ENCODE measurements at regions not wholly inside any gene's neighbourhood (a gene's known extent, or its start where the extent isn't known, plus 50 kb on each side); places are given as distances from the start of the nearest gene placed in this dataset.

DNA sequence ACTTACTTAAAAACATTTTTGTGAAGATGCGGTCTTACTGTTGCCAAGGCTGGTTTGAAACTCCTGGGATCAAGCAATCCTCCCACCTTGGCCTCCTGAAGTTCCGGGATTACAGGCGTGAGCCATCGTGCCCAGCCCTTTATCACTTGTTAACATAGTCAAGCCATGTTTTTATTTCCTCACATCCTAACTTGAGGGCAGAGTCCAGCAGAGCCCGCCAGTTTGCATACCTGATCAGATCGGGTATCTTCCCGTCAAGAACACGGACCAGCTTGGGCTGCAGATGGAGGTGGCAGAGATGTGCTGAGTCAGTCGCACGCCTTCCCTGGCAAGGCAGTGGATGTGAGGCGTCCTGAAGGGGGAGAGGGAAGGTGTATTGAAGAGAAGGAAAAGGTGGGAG lies 447.3 kb upstream of the USP9Y start:
- intact Hi-C loops (cut with DNase I; ENCODE audit: low total_unique reads) = no loop called here
- WGBS, 2 donors = 73% methylated on average over 11 of the region's 11 CpGs; no CpG with 5 or more reads in 1 of the 2 donors
- TF ChIP-seq POLR2A (IDR thresholded peaks at IDR 0.05) = no peak
- TF ChIP-seq, protein P1, sequence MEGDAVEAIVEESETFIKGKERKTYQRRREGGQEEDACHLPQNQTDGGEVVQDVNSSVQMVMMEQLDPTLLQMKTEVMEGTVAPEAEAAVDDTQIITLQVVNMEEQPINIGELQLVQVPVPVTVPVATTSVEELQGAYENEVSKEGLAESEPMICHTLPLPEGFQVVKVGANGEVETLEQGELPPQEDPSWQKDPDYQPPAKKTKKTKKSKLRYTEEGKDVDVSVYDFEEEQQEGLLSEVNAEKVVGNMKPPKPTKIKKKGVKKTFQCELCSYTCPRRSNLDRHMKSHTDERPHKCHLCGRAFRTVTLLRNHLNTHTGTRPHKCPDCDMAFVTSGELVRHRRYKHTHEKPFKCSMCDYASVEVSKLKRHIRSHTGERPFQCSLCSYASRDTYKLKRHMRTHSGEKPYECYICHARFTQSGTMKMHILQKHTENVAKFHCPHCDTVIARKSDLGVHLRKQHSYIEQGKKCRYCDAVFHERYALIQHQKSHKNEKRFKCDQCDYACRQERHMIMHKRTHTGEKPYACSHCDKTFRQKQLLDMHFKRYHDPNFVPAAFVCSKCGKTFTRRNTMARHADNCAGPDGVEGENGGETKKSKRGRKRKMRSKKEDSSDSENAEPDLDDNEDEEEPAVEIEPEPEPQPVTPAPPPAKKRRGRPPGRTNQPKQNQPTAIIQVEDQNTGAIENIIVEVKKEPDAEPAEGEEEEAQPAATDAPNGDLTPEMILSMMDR (IDR thresholded peaks at IDR 0.05) = no peak
- DNase-seq (ENCODE audit: low spot score in 2 of 2) = no peak
- H3K4me3 ChIP-seq (ENCODE audit: low read depth, poor library complexity, severe bottlenecking) = no peak overlapping the region

DNA sequence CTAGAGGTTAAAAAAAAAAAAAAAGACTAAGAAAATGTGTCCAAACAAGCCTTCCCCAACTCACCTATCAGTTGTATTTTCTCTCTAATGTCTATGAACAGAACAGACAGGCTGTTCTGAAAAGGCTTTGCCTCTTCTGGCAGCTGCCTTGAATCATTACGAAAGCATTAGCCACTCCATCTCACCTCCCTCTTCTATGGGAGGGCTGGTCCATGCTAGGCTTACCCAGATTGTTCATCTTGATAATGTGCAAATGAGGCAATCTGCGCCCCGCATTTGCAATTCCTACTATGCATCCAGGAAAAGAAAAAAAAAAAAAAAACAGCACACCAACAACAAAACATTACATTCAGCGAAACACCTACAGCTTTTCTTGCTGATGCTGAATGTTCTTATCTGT lies 429.9 kb upstream of the USP9Y start:
- TF ChIP-seq POLR2A (IDR thresholded peaks at IDR 0.05) = no peak
- TF ChIP-seq, protein P1 (IDR thresholded peaks at IDR 0.05) = no peak
- no peak overlapping the region for H3K4me3 ChIP-seq (ENCODE audit: low read depth, poor library complexity, severe bottlenecking)
- no peak for DNase-seq (ENCODE audit: low spot score in 2 of 2)
- 52% methylated on average over 4 of the region's 4 CpGs; no CpG with 5 or more reads in 1 of the 2 donors for WGBS, 2 donors
- intact Hi-C loops (cut with DNase I; ENCODE audit: low total_unique reads) = no loop called here

DNA sequence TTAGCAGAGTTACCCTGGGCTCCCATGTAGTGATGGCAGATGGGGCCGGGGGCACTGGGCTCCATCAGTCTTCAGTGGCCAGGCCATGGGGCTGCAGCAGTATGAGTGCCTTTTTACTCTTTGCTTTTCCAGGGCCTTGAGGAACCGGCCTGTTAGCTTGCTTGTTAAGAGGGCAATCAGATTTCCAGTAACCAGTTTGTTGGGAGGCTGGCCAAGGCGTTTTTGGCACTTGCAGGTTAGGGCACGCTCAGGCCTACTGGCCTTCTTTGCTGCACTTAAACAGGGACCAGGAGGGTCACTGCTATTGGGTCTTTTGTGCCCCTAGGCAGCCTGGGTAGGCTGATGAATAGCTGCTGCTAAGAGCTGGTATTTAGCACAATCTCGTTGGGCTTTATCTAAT lies 415.4 kb upstream of the USP9Y start:
- DNase-seq (ENCODE audit: low spot score in 2 of 2) = no peak
- WGBS, 2 donors = 72% methylated on average over 5 of the region's 5 CpGs; no CpG with 5 or more reads in 1 of the 2 donors
- intact Hi-C loops (cut with DNase I; ENCODE audit: low total_unique reads) = no loop called here

DNA sequence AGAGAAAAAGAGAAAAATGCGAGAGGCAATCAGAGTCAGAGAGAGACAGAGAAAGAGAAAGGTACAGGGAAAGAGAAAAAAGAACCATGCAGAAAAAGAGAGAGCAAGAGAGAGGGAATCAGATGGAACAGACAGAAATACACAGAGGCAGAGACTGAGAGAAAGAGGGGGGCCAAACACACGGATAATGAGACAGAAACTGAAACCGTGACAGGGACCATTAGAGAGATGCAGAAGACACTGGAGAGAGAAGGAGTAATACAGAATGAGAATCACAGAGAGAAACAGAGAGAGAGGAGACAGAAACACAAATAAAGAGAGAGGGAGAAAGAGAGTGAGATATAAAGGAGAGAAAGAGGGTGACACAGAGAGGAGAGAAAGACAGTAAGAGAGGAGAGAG lies 412.1 kb upstream of the USP9Y start:
- 22% methylated on average over 3 of the region's 3 CpGs; no CpG with 5 or more reads in 1 of the 2 donors for WGBS, 2 donors
- intact Hi-C loops (cut with DNase I; ENCODE audit: low total_unique reads) = no loop called here
- TF ChIP-seq, protein P1 (IDR thresholded peaks at IDR 0.05) = no peak
- TF ChIP-seq POLR2A (IDR thresholded peaks at IDR 0.05) = no peak
- H3K4me3 ChIP-seq (ENCODE audit: low read depth, poor library complexity, severe bottlenecking) = no peak overlapping the region
- DNase-seq (ENCODE audit: low spot score in 2 of 2) = no peak

More for the DNA sequence above, 415.4 kb upstream of the USP9Y start:
- H3K4me3 ChIP-seq (ENCODE audit: low read depth, poor library complexity, severe bottlenecking) = no peak overlapping the region
- TF ChIP-seq, protein P1 (IDR thresholded peaks at IDR 0.05) = no peak
- TF ChIP-seq POLR2A (IDR thresholded peaks at IDR 0.05) = no peak

DNA sequence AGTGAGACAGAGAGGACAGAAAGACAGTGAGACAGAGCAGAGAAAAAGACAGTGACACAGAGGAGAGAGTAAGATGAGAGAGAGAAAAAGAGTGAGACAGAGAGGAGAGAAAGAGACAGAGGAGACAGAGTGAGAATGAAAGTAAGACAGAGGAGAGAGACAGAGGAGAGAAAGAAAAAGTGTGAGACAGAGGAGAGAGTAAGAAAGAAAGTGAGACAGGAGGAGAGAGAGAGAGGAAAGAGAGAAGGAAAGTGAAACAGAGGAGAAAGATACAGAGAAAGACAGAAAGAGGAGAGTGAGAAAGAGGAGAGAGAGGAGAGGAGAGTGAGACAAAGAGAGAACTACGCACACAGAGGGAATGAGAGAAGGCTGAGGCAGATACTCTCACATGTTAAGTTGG lies 411.6 kb upstream of the USP9Y start:
- 65% methylated on average over 1 of the region's 1 CpG; no CpG with 5 or more reads in 1 of the 2 donors for WGBS, 2 donors
- no peak overlapping the region for H3K4me3 ChIP-seq (ENCODE audit: low read depth, poor library complexity, severe bottlenecking)
- DNase-seq (ENCODE audit: low spot score in 2 of 2) = no peak
- intact Hi-C loops (cut with DNase I; ENCODE audit: low total_unique reads) = no loop called here
- TF ChIP-seq, protein P1 (IDR thresholded peaks at IDR 0.05) = no peak
- TF ChIP-seq POLR2A (IDR thresholded peaks at IDR 0.05) = no peak

DNA sequence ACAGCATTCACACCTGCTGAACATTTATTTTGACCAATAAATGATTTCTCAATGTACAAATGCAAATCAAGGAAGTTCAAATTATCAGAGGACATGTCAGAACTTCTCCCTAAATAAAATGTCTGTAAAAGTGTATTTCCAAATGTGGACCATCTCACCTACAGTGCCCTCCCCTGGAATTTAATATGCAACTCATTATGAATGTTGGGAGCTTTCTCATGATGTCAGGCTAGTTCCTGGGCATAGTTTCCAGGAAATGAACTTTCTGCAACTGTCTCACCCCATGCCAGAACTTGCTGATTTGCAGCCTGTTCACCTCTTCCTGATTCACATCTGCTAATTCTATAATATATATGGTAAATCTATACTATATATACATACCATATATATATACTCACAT lies 408.5 kb upstream of the USP9Y start:
- no peak for DNase-seq (ENCODE audit: low spot score in 2 of 2)
- TF ChIP-seq POLR2A (IDR thresholded peaks at IDR 0.05) = no peak
- TF ChIP-seq, protein P1 (IDR thresholded peaks at IDR 0.05) = no peak
- intact Hi-C loops (cut with DNase I; ENCODE audit: low total_unique reads) = no loop called here
- no peak overlapping the region for H3K4me3 ChIP-seq (ENCODE audit: low read depth, poor library complexity, severe bottlenecking)
